GM21526 (cell line): ENCODE measurements at regions not wholly inside any gene's neighbourhood (a gene's known extent, or its start where the extent isn't known, plus 50 kb on each side); places are given as distances from the start of the nearest gene placed in this dataset.

Experiments
- ATAC-seq: cut with Tn5 transposase; IDR thresholded peaks from one replicate; pipeline ENCODE4 v1.9.1; 2021; ENCODE audit warnings: moderate library complexity; ENCODE audit not compliant: unreplicated experiment, low FRiP score

DNA sequence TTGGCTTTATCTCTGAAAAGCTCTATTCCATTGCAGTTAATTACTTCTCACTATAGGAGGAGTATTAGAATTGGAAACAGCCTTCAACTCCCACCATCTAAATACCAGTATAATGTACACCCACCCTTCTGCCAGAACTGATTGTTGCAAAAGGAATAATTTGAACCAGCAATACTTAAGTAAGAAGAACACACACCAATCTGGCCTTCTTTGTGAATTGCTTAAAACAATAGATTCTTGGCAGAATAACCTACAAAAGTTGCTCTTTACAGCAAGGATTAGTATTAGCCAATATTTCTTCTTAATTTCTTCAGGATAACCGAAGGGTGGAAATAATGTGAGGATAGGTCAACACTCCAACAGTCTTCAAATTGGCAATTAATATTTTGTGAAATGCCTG, 54.9 kb upstream of the ADAMTS5 start:
- ATAC-seq = no peak

DNA sequence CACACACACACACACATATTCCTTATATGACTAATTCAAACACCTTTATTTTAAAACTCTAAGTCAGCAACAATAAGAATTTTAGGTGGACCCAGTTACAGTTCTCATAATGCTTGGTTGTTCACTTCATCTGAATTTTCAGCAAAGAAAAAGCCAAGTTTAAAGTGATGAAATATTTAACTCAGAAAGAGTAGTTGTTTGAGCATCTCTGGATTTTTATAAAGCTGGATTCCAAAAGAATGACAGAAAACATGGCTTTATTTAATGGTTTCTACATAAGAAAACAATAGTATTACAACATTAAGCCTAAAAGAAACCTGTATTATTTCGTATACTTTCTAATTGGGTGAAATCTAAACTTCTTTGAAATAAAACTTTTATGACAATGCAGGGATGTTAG, 54.2 kb upstream of the ADAMTS5 start:
- no peak for ATAC-seq

DNA sequence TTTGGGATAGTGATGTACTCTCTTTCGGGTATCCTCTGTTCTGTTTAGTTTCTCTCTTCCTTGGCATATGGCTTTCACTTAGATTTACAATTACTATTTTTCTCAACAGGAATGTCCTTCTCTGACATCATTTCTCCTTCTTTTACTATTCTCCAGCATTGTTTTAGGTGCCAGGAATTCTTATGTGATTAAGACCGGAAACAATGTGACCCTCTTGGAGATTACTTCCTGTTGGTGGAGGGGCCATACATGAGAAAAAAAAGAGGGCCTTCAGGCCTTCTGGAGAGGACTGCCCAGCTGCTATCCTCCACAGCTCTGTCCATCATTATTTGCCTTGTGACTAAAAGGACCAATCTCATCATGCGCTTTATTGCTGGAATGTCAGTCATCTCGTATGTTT, 50.4 kb upstream of the ADAMTS5 start:
- no peak for ATAC-seq
